Chondrocyte (in vitro differentiated cells): ENCODE measurements at regions not wholly inside any gene's neighbourhood (a gene's known extent, or its start where the extent isn't known, plus 50 kb on each side); places are given as distances from the start of the nearest gene placed in this dataset.

ENCODE experiments used
- DNase-seq: peaks from one replicate; pipeline ENCODE4 v3.0.0; 2021; ENCODE audit warnings: mixed read lengths, low spot score
- H3K27ac Mint-ChIP-seq: one replicate; pipeline ENCODE4 v1.8.0; 2021; ENCODE audit warnings: mild to moderate bottlenecking, moderate library complexity, mixed read lengths; ENCODE audit not compliant: unreplicated experiment
- H3K27me3 Mint-ChIP-seq: 2 replicates; pipeline ENCODE4 v1.8.0; 2021; ENCODE audit warnings: low read depth, mixed read lengths
- H3K36me3 Mint-ChIP-seq: 2 replicates; pipeline ENCODE4 v1.8.0; 2021; ENCODE audit warnings: low read depth, mixed read lengths
- H3K4me1 Mint-ChIP-seq: 2 replicates; pipeline ENCODE4 v1.8.0; 2021; ENCODE audit warnings: low read depth, mild to moderate bottlenecking, mixed read lengths
- H3K4me3 Mint-ChIP-seq: one replicate; pipeline ENCODE4 v1.8.0; 2021; ENCODE audit warnings: mild to moderate bottlenecking, moderate library complexity, mixed read lengths; ENCODE audit not compliant: unreplicated experiment
- H3K9me3 Mint-ChIP-seq: 2 replicates; pipeline ENCODE4 v1.8.0; 2021; ENCODE audit warnings: low read depth, mixed read lengths
- CTCF ChIP-seq: fragments of 200-600 bp; sonication (generic); IDR thresholded peaks from 2 replicates; pipeline ENCODE4 v1.5.0; 2021; ENCODE audit warnings: antibody characterized with exemption, mild to moderate bottlenecking, moderate library complexity

- no peak for DNase-seq
- no peak for TF ChIP-seq CTCF
- Mint-ChIP-seq H3K9me3 (peaks cover 4% of the 10 kb centered on the region), H3K4me1 (no peaks in the 10 kb centered on the region), H3K4me3 (no peak overlapping the region), H3K36me3 (no peaks in the 10 kb centered on the region), H3K27ac (no peak overlapping the region), H3K27me3 (no peaks in the 10 kb centered on the region)
These were observed 268.9 kb downstream of the SP3 start for GRCh38 chr2:173696274-173696673.

GRCh38 chr2:173697929-173698328 is 267.2 kb downstream of the SP3 start:
- no peak overlapping the region for H3K27ac Mint-ChIP-seq
- no peaks in the 10 kb centered on the region for H3K27me3 Mint-ChIP-seq

GRCh38 chr2:173705656-173706055 is 259.5 kb downstream of the SP3 start:
- H3K9me3 Mint-ChIP-seq, result no peaks in the 10 kb centered on the region
- H3K27ac Mint-ChIP-seq, result no peak overlapping the region
- no peaks in the 10 kb centered on the region for H3K27me3 Mint-ChIP-seq
- no peak for DNase-seq
- TF ChIP-seq CTCF, result no peak
- H3K4me1 Mint-ChIP-seq, result no peaks in the 10 kb centered on the region
- no peak overlapping the region for H3K4me3 Mint-ChIP-seq
- H3K36me3 Mint-ChIP-seq, result no peaks in the 10 kb centered on the region

More at GRCh38 chr2:173697929-173698328, 267.2 kb downstream of the SP3 start:
- no peak for TF ChIP-seq CTCF
- no peak for DNase-seq
- Mint-ChIP-seq H3K4me1 (no peaks in the 10 kb centered on the region), H3K9me3 (peaks cover 4% of the 10 kb centered on the region), H3K4me3 (no peak overlapping the region), H3K36me3 (no peaks in the 10 kb centered on the region)

- DNase-seq, result no peak
- Mint-ChIP-seq H3K36me3 (no peaks in the 10 kb centered on the region), H3K9me3 (no peaks in the 10 kb centered on the region), H3K27me3 (no peaks in the 10 kb centered on the region), H3K4me1 (no peaks in the 10 kb centered on the region), H3K4me3 (no peak overlapping the region), H3K27ac (no peak overlapping the region)
- no peak for TF ChIP-seq CTCF
These were observed 258.2 kb downstream of the SP3 start for GRCh38 chr2:173706936-173707335.

- H3K27me3 Mint-ChIP-seq, result no peaks in the 10 kb centered on the region
- no peaks in the 10 kb centered on the region for H3K9me3 Mint-ChIP-seq
- H3K4me1 Mint-ChIP-seq, result no peaks in the 10 kb centered on the region
- DNase-seq, result no peak
- H3K36me3 Mint-ChIP-seq, result no peaks in the 10 kb centered on the region
- no peak overlapping the region for H3K27ac Mint-ChIP-seq
- TF ChIP-seq CTCF, result no peak
- no peak overlapping the region for H3K4me3 Mint-ChIP-seq
These were observed 256.4 kb downstream of the SP3 start for GRCh38 chr2:173708806-173709205.
